HAP-1 (cell line): ENCODE measurements at regions not wholly inside any gene's neighbourhood (a gene's known extent, or its start where the extent isn't known, plus 50 kb on each side); places are given as distances from the start of the nearest gene placed in this dataset.

Experiments used
- DNase-seq, 2 experiments: peaks; one replicate each; pipeline ENCODE4 v3.0.0-alpha.2; 2016 to 2020; ENCODE audit warnings: low spot score in 2 of 2
- H3K27me3 ChIP-seq: fragments of 250-450 bp; sonication (Bioruptor Pico); 2 replicates; pipeline ENCODE4 v1.5.1; 2020; ENCODE audit warnings: low read depth, mild to moderate bottlenecking, moderate library complexity
- H3K36me3 ChIP-seq: fragments of 250-450 bp; sonication (Bioruptor Pico); replicated peaks from 2 replicates; pipeline ENCODE4 v1.5.1; 2020; ENCODE audit warnings: mild to moderate bottlenecking
- H3K4me1 ChIP-seq: fragments of 250-450 bp; sonication (Bioruptor Pico); 2 replicates; pipeline ENCODE4 v1.5.1; 2020; ENCODE audit warnings: mild to moderate bottlenecking
- H3K4me3 ChIP-seq: fragments of 250-450 bp; sonication (Bioruptor Pico); 2 replicates; pipeline ENCODE4 v1.5.1; 2020; ENCODE audit warnings: mild to moderate bottlenecking, moderate library complexity
- H3K9me3 ChIP-seq: fragments of 250-450 bp; sonication (Bioruptor Pico); 2 replicates; pipeline ENCODE4 v1.5.1; 2020; ENCODE audit warnings: mild to moderate bottlenecking, moderate library complexity
- in situ Hi-C: fragments of 300-500 bp; cut with MboI; formaldehyde crosslinking; loops from 3 replicates; pipeline ENCODE4 v1.14.3; 2020; ENCODE audit warnings: low sequenced_read_pairs, inconsistent platforms, mixed read lengths

- Histone ChIP-seq H3K4me1 (no peaks in the 10 kb centered on the region), H3K27me3 (no peaks in the 10 kb centered on the region), H3K4me3 (no peak overlapping the region), H3K36me3 (no peaks in the 10 kb centered on the region), H3K9me3 (no peaks in the 10 kb centered on the region)
- no peak for DNase-seq
- in situ Hi-C loops: no loop called here
Measured at GRCh38 chr10:131609176-131609575, 291.6 kb upstream of the PPP2R2D start.

- in situ Hi-C loops: no loop called here
- Histone ChIP-seq H3K36me3 (no peaks in the 10 kb centered on the region), H3K4me1 (no peaks in the 10 kb centered on the region), H3K27me3 (no peaks in the 10 kb centered on the region), H3K4me3 (no peak overlapping the region), H3K9me3 (no peaks in the 10 kb centered on the region)
- no peak for DNase-seq
Measured at GRCh38 chr10:131615150-131615549, 285.7 kb upstream of the PPP2R2D start.

GRCh38 chr10:131616040-131616439, 284.8 kb upstream of the PPP2R2D start:
- Histone ChIP-seq H3K4me3 (no peak overlapping the region), H3K36me3 (no peaks in the 10 kb centered on the region), H3K4me1 (no peaks in the 10 kb centered on the region), H3K27me3 (no peaks in the 10 kb centered on the region), H3K9me3 (no peaks in the 10 kb centered on the region)
- DNase-seq: no peak
- in situ Hi-C loops: no loop called here

GRCh38 chr10:131617113-131617858, 283.5 kb upstream of the PPP2R2D start:
- in situ Hi-C loops: no loop called here
- Histone ChIP-seq H3K36me3 (no peaks in the 10 kb centered on the region), H3K27me3 (no peaks in the 10 kb centered on the region), H3K4me3 (no peak overlapping the region), H3K4me1 (no peaks in the 10 kb centered on the region), H3K9me3 (no peaks in the 10 kb centered on the region)
- DNase-seq: no peak

- in situ Hi-C loops: no loop called here
- Histone ChIP-seq H3K36me3 (no peaks in the 10 kb centered on the region), H3K9me3 (no peaks in the 10 kb centered on the region), H3K4me3 (no peak overlapping the region), H3K4me1 (no peaks in the 10 kb centered on the region), H3K27me3 (no peaks in the 10 kb centered on the region)
- DNase-seq: no peak
Measured at GRCh38 chr10:131618587-131619267, 282.1 kb upstream of the PPP2R2D start.

- Histone ChIP-seq H3K36me3 (no peaks in the 10 kb centered on the region), H3K4me1 (no peaks in the 10 kb centered on the region), H3K9me3 (no peaks in the 10 kb centered on the region), H3K4me3 (no peak overlapping the region), H3K27me3 (no peaks in the 10 kb centered on the region)
- no peak for DNase-seq
- in situ Hi-C loops: no loop called here
Measured at GRCh38 chr10:131620314-131620713, 280.5 kb upstream of the PPP2R2D start.

- in situ Hi-C loops: no loop called here
- Histone ChIP-seq H3K36me3 (no peaks in the 10 kb centered on the region), H3K4me1 (no peaks in the 10 kb centered on the region), H3K9me3 (no peaks in the 10 kb centered on the region), H3K4me3 (no peak overlapping the region), H3K27me3 (no peaks in the 10 kb centered on the region)
- DNase-seq: no peak
Measured at GRCh38 chr10:131620904-131621303, 279.9 kb upstream of the PPP2R2D start.

- Histone ChIP-seq H3K4me3 (no peak overlapping the region), H3K9me3 (no peaks in the 10 kb centered on the region), H3K36me3 (no peaks in the 10 kb centered on the region), H3K27me3 (no peaks in the 10 kb centered on the region), H3K4me1 (no peaks in the 10 kb centered on the region)
- no peak for DNase-seq
- in situ Hi-C loops: no loop called here
Measured at GRCh38 chr10:131621784-131622624, 278.8 kb upstream of the PPP2R2D start.

GRCh38 chr10:131625041-131625440, 275.8 kb upstream of the PPP2R2D start:
- Histone ChIP-seq H3K36me3 (no peaks in the 10 kb centered on the region), H3K27me3 (no peaks in the 10 kb centered on the region), H3K9me3 (no peaks in the 10 kb centered on the region), H3K4me1 (no peaks in the 10 kb centered on the region), H3K4me3 (no peak overlapping the region)
- in situ Hi-C loops: no loop called here
- DNase-seq: no peak

- in situ Hi-C loops: no loop called here
- Histone ChIP-seq H3K36me3 (no peaks in the 10 kb centered on the region), H3K9me3 (no peaks in the 10 kb centered on the region), H3K27me3 (no peaks in the 10 kb centered on the region), H3K4me3 (no peak overlapping the region), H3K4me1 (no peaks in the 10 kb centered on the region)
- no peak for DNase-seq
Measured at GRCh38 chr10:131626274-131626673, 274.5 kb upstream of the PPP2R2D start.

- no peak for DNase-seq
- Histone ChIP-seq H3K27me3 (no peaks in the 10 kb centered on the region), H3K36me3 (no peaks in the 10 kb centered on the region), H3K4me1 (no peaks in the 10 kb centered on the region), H3K9me3 (no peaks in the 10 kb centered on the region), H3K4me3 (no peak overlapping the region)
- in situ Hi-C loops: no loop called here
Measured at GRCh38 chr10:131629026-131629770, 271.6 kb upstream of the PPP2R2D start.

- in situ Hi-C loops: no loop called here
Measured at GRCh38 chr10:131630772-131631258, 270.0 kb upstream of the PPP2R2D start.

GRCh38 chr10:131631619-131632018, 269.2 kb upstream of the PPP2R2D start:
- H3K4me3 ChIP-seq: no peak overlapping the region
- no peaks in the 10 kb centered on the region for H3K27me3 ChIP-seq
- in situ Hi-C loops: no loop called here
- no peaks in the 10 kb centered on the region for H3K4me1 ChIP-seq
- H3K9me3 ChIP-seq: no peaks in the 10 kb centered on the region; the same call in 1 of the 2 replicates
- no peaks in the 10 kb centered on the region for H3K36me3 ChIP-seq
- DNase-seq: no peak

More at GRCh38 chr10:131630772-131631258, 270.0 kb upstream of the PPP2R2D start:
- no peak overlapping the region for H3K4me3 ChIP-seq
- H3K4me1 ChIP-seq: no peaks in the 10 kb centered on the region
- no peaks in the 10 kb centered on the region; the same call in 1 of the 2 replicates for H3K9me3 ChIP-seq
- H3K27me3 ChIP-seq: no peaks in the 10 kb centered on the region
- no peaks in the 10 kb centered on the region for H3K36me3 ChIP-seq
- no peak for DNase-seq
